ENCODE measurements at regions not wholly inside any gene's neighbourhood (a gene's known extent, or its start where the extent isn't known, plus 50 kb on each side); places are given as distances from the start of the nearest gene placed in this dataset.

DNA sequence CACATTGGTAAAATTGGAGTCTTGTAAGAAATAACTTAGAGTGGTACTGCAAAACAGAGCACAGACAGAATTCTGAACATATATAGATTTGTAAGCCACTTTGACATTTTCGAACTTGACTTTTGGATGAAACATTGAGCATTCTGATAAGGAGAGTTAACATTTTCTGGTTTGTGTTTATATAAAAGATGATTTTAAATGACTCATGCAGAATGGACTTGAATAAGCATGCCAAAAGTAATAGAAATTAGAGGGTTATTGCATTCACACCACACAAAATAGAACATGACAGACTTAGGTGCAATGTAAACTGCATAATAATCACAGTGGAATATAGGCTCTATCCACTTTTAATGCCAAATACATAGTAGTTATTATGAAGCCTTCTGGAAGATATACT, 507.0 kb downstream of the DACH1 start:
- TF ChIP-seq, protein P1, sequence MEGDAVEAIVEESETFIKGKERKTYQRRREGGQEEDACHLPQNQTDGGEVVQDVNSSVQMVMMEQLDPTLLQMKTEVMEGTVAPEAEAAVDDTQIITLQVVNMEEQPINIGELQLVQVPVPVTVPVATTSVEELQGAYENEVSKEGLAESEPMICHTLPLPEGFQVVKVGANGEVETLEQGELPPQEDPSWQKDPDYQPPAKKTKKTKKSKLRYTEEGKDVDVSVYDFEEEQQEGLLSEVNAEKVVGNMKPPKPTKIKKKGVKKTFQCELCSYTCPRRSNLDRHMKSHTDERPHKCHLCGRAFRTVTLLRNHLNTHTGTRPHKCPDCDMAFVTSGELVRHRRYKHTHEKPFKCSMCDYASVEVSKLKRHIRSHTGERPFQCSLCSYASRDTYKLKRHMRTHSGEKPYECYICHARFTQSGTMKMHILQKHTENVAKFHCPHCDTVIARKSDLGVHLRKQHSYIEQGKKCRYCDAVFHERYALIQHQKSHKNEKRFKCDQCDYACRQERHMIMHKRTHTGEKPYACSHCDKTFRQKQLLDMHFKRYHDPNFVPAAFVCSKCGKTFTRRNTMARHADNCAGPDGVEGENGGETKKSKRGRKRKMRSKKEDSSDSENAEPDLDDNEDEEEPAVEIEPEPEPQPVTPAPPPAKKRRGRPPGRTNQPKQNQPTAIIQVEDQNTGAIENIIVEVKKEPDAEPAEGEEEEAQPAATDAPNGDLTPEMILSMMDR (optimal IDR thresholded peaks at IDR 0.05 in 1 of 3, IDR thresholded peaks at IDR 0.05 in 1 of 3, conservative IDR thresholded peaks at IDR 0.05 in 1 of 3; ENCODE audit: extremely low read depth in 1 of 3, insufficient read depth in 2 of 3, low read length in 3 of 3), result no peak
- TF ChIP-seq EZH2 (IDR thresholded peaks at IDR 0.05; ENCODE audit: low read length), result no peak
